ENCODE measurements at regions not wholly inside any gene's neighbourhood (a gene's known extent, or its start where the extent isn't known, plus 50 kb on each side); places are given as distances from the start of the nearest gene placed in this dataset.

DNA sequence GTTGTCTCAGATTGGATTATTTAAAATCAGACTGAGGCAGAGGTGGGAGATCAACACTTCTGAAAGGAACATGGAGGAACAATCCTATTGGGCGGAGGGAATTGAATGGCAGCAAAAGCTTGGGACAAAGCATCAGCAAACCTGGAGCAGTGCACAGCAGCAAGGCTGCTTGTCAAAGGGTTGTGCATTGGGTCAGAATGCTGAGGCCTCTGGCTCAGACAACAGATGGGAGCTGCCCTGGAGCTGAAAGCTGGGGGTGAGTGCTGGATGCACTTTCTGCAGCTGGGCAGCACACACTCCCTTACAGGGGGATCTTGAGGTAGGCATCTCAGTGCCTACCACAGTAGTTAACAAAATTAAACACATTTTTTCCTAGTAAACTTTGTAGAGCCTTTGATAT is 634.4 kb upstream of the MMS22L start:
- Histone ChIP-seq H3K27ac (ENCODE audit: low read depth in 2 of 2, low read length in 2 of 2) (no peak overlapping the region), H3K9ac (ENCODE audit: low read depth in 1 of 2, low read length in 2 of 2) (no peak overlapping the region), H3K36me3 (ENCODE audit: control insufficient read depth in 2 of 2, insufficient read depth in 2 of 2, low read length in 2 of 2) (no peaks in the 10 kb centered on the region), H3K27me3 (ENCODE audit: control insufficient read depth in 2 of 2, insufficient read depth in 2 of 2, low read length in 2 of 2) (no peaks in the 10 kb centered on the region), H3K4me3 (ENCODE audit: low read length in 2 of 2) (no peak overlapping the region), H3K9me3 (ENCODE audit: control insufficient read depth in 2 of 2, low read length in 2 of 2) (no peaks in the 10 kb centered on the region), H3K4me1 (ENCODE audit: control insufficient read depth in 2 of 2, insufficient read depth in 2 of 2, low read length in 2 of 2) (no peaks in the 10 kb centered on the region)

DNA sequence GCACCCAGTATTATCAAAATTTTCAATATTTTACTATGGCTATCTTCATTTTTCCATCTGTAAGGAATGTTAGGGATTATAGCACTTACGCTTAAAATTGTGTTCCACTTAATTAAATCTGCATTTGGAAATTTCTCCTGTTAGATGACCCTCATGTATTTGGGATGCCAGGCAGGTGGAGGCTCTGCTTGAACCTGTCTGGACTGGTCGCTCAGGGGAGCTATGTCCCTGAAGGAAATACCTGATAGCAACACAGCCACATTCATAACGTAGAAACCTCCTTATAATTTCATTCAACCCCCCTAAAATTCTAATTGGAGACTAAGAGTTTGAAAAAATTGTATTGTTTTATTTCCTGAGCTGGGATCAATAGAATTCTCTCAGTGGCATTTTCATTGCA is 636.0 kb upstream of the MMS22L start:
- H3K9ac ChIP-seq (ENCODE audit: low read depth in 1 of 2, low read length in 2 of 2): no peak overlapping the region
- H3K36me3 ChIP-seq (ENCODE audit: control insufficient read depth in 2 of 2, insufficient read depth in 2 of 2, low read length in 2 of 2): no peaks in the 10 kb centered on the region
- H3K4me1 ChIP-seq (ENCODE audit: control insufficient read depth in 2 of 2, insufficient read depth in 2 of 2, low read length in 2 of 2): no peaks in the 10 kb centered on the region
- no peaks in the 10 kb centered on the region for H3K9me3 ChIP-seq (ENCODE audit: control insufficient read depth in 2 of 2, low read length in 2 of 2)
- no peak overlapping the region for H3K27ac ChIP-seq (ENCODE audit: low read depth in 2 of 2, low read length in 2 of 2)
- no peaks in the 10 kb centered on the region for H3K27me3 ChIP-seq (ENCODE audit: control insufficient read depth in 2 of 2, insufficient read depth in 2 of 2, low read length in 2 of 2)
- no peak overlapping the region for H3K4me3 ChIP-seq (ENCODE audit: low read length in 2 of 2)

DNA sequence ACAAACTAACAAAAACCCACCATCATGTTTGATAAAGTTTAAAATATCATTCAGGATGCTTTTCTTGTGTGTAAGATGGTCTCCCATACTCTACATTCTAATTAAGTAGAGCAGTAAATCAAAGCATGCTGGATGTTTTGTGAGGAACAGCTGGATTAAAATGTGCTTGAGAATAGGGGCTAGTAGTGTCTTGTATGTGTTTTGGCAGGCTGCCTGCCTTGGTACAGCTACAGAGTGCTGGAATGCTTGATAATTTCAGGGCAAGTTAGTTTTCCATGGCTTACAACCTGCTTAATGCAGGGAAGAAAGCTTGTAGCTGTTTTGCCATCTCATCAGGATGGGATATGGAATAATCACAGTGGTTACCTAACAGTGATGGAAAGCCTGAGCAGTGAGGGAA is 636.6 kb upstream of the MMS22L start:
- H3K4me3 ChIP-seq (ENCODE audit: low read length in 2 of 2): no peak overlapping the region
- H3K4me1 ChIP-seq (ENCODE audit: control insufficient read depth in 2 of 2, insufficient read depth in 2 of 2, low read length in 2 of 2): no peaks in the 10 kb centered on the region
- no peaks in the 10 kb centered on the region for H3K36me3 ChIP-seq (ENCODE audit: control insufficient read depth in 2 of 2, insufficient read depth in 2 of 2, low read length in 2 of 2)
- no peaks in the 10 kb centered on the region for H3K27me3 ChIP-seq (ENCODE audit: control insufficient read depth in 2 of 2, insufficient read depth in 2 of 2, low read length in 2 of 2)
- no peak overlapping the region for H3K9ac ChIP-seq (ENCODE audit: low read depth in 1 of 2, low read length in 2 of 2)
- H3K27ac ChIP-seq (ENCODE audit: low read depth in 2 of 2, low read length in 2 of 2): no peak overlapping the region
- no peaks in the 10 kb centered on the region for H3K9me3 ChIP-seq (ENCODE audit: control insufficient read depth in 2 of 2, low read length in 2 of 2)

DNA sequence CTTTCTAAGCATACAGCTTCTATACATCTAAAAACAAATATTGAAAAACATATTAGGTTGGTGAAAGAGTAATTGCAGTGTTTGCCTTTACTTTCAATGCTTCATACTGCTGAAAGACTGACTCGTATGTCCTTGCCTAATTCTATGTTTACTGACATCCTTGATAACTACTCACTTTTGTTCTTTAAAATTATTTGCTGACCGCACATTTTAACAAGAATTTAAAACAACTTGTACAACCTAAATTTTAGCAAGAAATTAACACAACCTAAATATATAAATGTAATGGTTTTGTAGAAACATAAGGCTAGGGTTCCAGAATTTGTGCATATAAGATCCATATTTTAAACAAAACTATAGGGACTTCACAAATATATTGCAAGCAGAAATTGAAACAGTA is 640.2 kb upstream of the MMS22L start:
- Histone ChIP-seq H3K36me3 (ENCODE audit: control insufficient read depth in 2 of 2, insufficient read depth in 2 of 2, low read length in 2 of 2) (no peaks in the 10 kb centered on the region), H3K9me3 (ENCODE audit: control insufficient read depth in 2 of 2, low read length in 2 of 2) (no peaks in the 10 kb centered on the region), H3K9ac (ENCODE audit: low read depth in 1 of 2, low read length in 2 of 2) (no peak overlapping the region), H3K27me3 (ENCODE audit: control insufficient read depth in 2 of 2, insufficient read depth in 2 of 2, low read length in 2 of 2) (no peaks in the 10 kb centered on the region), H3K4me1 (ENCODE audit: control insufficient read depth in 2 of 2, insufficient read depth in 2 of 2, low read length in 2 of 2) (no peaks in the 10 kb centered on the region), H3K27ac (ENCODE audit: low read depth in 2 of 2, low read length in 2 of 2) (no peak overlapping the region), H3K4me3 (ENCODE audit: low read length in 2 of 2) (no peak overlapping the region)

DNA sequence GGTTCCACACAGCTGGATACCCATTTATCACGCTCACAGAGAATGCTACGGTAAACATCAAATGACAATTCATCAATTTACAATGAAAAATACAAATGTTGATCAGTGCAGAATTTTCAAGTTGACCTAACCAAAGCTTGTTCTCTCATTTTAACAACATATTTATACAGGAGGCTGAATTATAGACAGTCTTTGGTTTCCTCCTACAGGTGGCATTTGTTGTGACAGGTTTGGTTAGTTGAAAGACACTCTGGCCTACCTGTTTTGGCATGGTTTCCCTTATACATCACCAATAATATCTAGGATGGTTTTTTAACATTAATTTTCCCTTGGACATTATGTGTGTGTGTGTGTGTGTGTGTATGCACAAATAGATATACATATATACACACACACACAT is 642.5 kb upstream of the MMS22L start:
- Histone ChIP-seq H3K36me3 (ENCODE audit: control insufficient read depth in 2 of 2, insufficient read depth in 2 of 2, low read length in 2 of 2) (no peaks in the 10 kb centered on the region), H3K27ac (ENCODE audit: low read depth in 2 of 2, low read length in 2 of 2) (no peak overlapping the region), H3K9me3 (ENCODE audit: control insufficient read depth in 2 of 2, low read length in 2 of 2) (no peaks in the 10 kb centered on the region), H3K4me1 (ENCODE audit: control insufficient read depth in 2 of 2, insufficient read depth in 2 of 2, low read length in 2 of 2) (no peaks in the 10 kb centered on the region), H3K9ac (ENCODE audit: low read depth in 1 of 2, low read length in 2 of 2) (no peak overlapping the region), H3K4me3 (ENCODE audit: low read length in 2 of 2) (no peak overlapping the region), H3K27me3 (ENCODE audit: control insufficient read depth in 2 of 2, insufficient read depth in 2 of 2, low read length in 2 of 2) (no peaks in the 10 kb centered on the region)

DNA sequence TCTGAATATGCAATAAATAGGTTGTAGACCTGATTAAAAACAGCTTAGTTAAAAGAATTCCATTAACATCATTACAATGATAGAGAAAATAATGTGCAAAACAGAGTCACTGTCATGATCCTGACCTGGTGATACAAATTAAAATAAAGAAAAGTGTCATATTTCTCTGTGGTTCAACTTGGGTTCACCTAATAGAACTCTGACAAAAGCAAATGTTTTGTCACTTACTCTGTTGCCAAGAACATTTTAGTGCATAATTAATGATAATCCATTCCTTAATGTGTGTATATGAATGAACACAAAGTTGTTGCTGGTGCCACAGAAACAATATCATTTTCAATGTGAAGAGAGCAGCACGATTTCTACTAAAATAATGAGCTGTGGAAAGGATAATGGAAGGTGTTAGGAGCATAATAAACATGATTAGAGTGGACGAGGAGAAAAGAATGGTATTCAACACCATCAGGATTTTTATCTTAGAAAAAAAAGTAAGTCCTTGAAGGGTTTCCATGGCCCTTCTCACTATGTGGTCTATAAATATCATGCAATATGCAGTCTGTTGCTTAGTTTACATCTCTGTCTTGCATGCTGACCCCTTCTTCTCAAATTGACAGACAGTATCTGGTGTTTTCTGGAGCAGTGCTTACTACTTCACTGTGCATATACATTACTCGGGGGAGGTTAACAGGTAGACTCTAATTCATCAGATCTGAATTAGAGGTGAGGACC is 656.6 kb upstream of the MMS22L start:
- Histone ChIP-seq H3K4me1 (ENCODE audit: control insufficient read depth in 2 of 2, insufficient read depth in 2 of 2, low read length in 2 of 2) (no peaks in the 10 kb centered on the region), H3K9ac (ENCODE audit: low read depth in 1 of 2, low read length in 2 of 2) (no peak overlapping the region), H3K27me3 (ENCODE audit: control insufficient read depth in 2 of 2, insufficient read depth in 2 of 2, low read length in 2 of 2) (no peaks in the 10 kb centered on the region), H3K27ac (ENCODE audit: low read depth in 2 of 2, low read length in 2 of 2) (no peak overlapping the region), H3K4me3 (ENCODE audit: low read length in 2 of 2) (no peak overlapping the region), H3K36me3 (ENCODE audit: control insufficient read depth in 2 of 2, insufficient read depth in 2 of 2, low read length in 2 of 2) (no peaks in the 10 kb centered on the region), H3K9me3 (ENCODE audit: control insufficient read depth in 2 of 2, low read length in 2 of 2) (no peaks in the 10 kb centered on the region)

DNA sequence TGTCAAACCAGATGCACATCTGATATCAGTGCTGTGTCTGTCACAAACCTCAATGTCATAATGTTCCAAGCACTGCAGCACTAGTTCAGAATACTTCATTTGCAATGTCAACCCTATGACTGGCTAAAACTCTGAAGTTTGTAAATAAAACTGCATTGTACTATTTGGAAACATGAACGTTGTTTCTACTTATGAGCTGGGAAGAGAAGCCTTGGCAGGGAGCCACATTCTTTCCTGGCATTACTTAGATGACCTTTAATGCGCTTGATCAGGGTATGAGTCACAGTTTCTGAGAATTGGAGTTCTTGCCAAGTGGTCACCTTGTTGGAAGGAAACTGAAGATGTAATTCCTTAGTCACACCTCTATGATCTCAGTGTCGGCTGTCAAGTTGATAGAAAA is 664.8 kb upstream of the MMS22L start:
- H3K9me3 ChIP-seq (ENCODE audit: control insufficient read depth in 2 of 2, low read length in 2 of 2): no peaks in the 10 kb centered on the region
- H3K27ac ChIP-seq (ENCODE audit: low read depth in 2 of 2, low read length in 2 of 2): no peak overlapping the region
- H3K4me1 ChIP-seq (ENCODE audit: control insufficient read depth in 2 of 2, insufficient read depth in 2 of 2, low read length in 2 of 2): no peaks in the 10 kb centered on the region
- no peaks in the 10 kb centered on the region for H3K27me3 ChIP-seq (ENCODE audit: control insufficient read depth in 2 of 2, insufficient read depth in 2 of 2, low read length in 2 of 2)
- no peak overlapping the region for H3K4me3 ChIP-seq (ENCODE audit: low read length in 2 of 2)
- H3K36me3 ChIP-seq (ENCODE audit: control insufficient read depth in 2 of 2, insufficient read depth in 2 of 2, low read length in 2 of 2): no peaks in the 10 kb centered on the region
- H3K9ac ChIP-seq (ENCODE audit: low read depth in 1 of 2, low read length in 2 of 2): no peak overlapping the region

DNA sequence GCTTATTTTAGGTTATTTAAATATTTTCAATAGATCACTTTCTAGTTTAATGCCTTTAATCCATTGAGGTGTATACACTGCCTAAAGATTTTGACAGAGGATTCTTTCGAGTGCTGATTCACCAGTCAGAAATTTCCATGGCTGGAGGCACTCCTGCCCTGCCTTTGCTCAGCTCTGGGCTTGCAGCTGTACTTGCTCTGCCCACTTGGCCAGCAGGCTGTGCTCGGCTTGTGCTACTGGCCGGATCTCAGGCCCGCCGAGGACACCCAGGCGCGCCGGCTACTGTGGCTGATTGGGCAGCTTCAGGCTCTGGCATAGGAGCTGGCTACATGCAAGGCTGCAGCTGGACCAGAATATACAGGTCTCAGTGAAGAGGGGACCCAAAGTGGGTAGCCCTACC is 675.1 kb upstream of the MMS22L start:
- Histone ChIP-seq H3K4me1 (ENCODE audit: control insufficient read depth in 2 of 2, insufficient read depth in 2 of 2, low read length in 2 of 2) (no peaks in the 10 kb centered on the region), H3K36me3 (ENCODE audit: control insufficient read depth in 2 of 2, insufficient read depth in 2 of 2, low read length in 2 of 2) (no peaks in the 10 kb centered on the region), H3K27me3 (ENCODE audit: control insufficient read depth in 2 of 2, insufficient read depth in 2 of 2, low read length in 2 of 2) (no peaks in the 10 kb centered on the region), H3K27ac (ENCODE audit: low read depth in 2 of 2, low read length in 2 of 2) (no peak overlapping the region), H3K4me3 (ENCODE audit: low read length in 2 of 2) (no peak overlapping the region), H3K9me3 (ENCODE audit: control insufficient read depth in 2 of 2, low read length in 2 of 2) (no peaks in the 10 kb centered on the region), H3K9ac (ENCODE audit: low read depth in 1 of 2, low read length in 2 of 2) (no peak overlapping the region)

DNA sequence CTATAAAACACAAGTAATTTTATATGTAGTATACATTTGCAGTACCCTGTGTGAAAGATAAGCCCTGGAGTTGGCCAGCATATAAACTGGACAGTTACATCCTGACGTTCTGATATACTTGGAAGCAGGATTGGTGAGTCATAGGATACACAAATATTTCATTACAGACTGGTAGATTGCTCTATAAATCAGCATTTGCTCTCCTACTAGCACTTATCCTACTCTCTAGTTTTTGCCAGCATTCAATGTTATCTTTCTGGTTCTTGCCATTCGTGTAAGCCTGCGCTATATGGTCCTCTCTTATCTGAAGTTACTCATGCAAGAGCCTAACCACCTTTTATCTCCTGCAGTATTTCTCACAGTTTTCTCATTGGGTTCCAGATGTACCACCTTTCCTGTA is 680.2 kb upstream of the MMS22L start:
- no peaks in the 10 kb centered on the region for H3K4me1 ChIP-seq (ENCODE audit: control insufficient read depth in 2 of 2, insufficient read depth in 2 of 2, low read length in 2 of 2)
- H3K4me3 ChIP-seq (ENCODE audit: low read length in 2 of 2): no peak overlapping the region
- no peak overlapping the region for H3K27ac ChIP-seq (ENCODE audit: low read depth in 2 of 2, low read length in 2 of 2)
- H3K36me3 ChIP-seq (ENCODE audit: control insufficient read depth in 2 of 2, insufficient read depth in 2 of 2, low read length in 2 of 2): no peaks in the 10 kb centered on the region
- no peaks in the 10 kb centered on the region for H3K9me3 ChIP-seq (ENCODE audit: control insufficient read depth in 2 of 2, low read length in 2 of 2)
- H3K9ac ChIP-seq (ENCODE audit: low read depth in 1 of 2, low read length in 2 of 2): no peak overlapping the region
- H3K27me3 ChIP-seq (ENCODE audit: control insufficient read depth in 2 of 2, insufficient read depth in 2 of 2, low read length in 2 of 2): no peaks in the 10 kb centered on the region

DNA sequence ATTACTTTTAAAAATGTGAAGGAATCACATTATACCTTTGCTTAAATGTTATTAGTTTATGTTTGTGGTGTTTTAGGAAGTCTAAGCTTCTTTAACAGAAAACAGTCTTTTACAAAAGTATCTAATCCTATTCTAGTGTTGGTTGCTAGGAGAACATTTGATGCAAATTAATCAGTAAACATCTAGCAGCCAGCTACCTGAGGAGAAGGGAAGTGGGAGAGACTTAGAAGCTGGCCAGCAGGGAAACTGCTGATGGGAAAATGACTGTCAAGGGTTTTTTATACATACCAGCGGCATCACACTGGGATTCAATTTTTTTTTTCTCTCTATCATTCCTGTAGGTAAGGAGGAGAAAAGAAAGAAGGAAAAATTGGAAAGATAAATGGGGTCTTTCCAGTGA is 686.0 kb upstream of the MMS22L start:
- no peaks in the 10 kb centered on the region for H3K9me3 ChIP-seq (ENCODE audit: control insufficient read depth in 2 of 2, low read length in 2 of 2)
- H3K36me3 ChIP-seq (ENCODE audit: control insufficient read depth in 2 of 2, insufficient read depth in 2 of 2, low read length in 2 of 2): no peaks in the 10 kb centered on the region
- H3K9ac ChIP-seq (ENCODE audit: low read depth in 1 of 2, low read length in 2 of 2): no peak overlapping the region
- H3K4me1 ChIP-seq (ENCODE audit: control insufficient read depth in 2 of 2, insufficient read depth in 2 of 2, low read length in 2 of 2): no peaks in the 10 kb centered on the region
- no peak overlapping the region for H3K27ac ChIP-seq (ENCODE audit: low read depth in 2 of 2, low read length in 2 of 2)
- H3K4me3 ChIP-seq (ENCODE audit: low read length in 2 of 2): no peak overlapping the region
- no peaks in the 10 kb centered on the region for H3K27me3 ChIP-seq (ENCODE audit: control insufficient read depth in 2 of 2, insufficient read depth in 2 of 2, low read length in 2 of 2)

DNA sequence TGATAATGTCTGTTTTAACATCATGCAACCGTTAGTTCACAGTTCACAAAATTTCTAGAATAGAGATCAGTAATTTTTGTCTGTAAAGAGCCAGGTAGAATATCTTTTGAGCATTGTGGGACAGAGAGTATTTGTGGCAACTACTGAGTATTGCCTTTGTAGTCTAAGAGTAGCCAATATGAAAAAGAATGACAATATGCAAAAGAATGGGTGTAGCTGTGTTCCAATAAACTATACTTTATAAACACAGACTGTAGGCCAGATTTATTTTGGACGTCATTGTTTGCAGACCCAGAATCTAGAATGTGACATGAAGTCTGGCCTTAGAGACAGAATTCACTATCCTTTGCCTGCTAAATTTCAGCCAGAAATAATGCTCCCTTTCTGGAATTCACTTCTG is 694.1 kb upstream of the MMS22L start:
- H3K36me3 ChIP-seq (ENCODE audit: control insufficient read depth in 2 of 2, insufficient read depth in 2 of 2, low read length in 2 of 2): no peaks in the 10 kb centered on the region
- no peaks in the 10 kb centered on the region for H3K4me1 ChIP-seq (ENCODE audit: control insufficient read depth in 2 of 2, insufficient read depth in 2 of 2, low read length in 2 of 2)
- no peak overlapping the region for H3K4me3 ChIP-seq (ENCODE audit: low read length in 2 of 2)
- H3K9me3 ChIP-seq (ENCODE audit: control insufficient read depth in 2 of 2, low read length in 2 of 2): no peaks in the 10 kb centered on the region
- H3K27ac ChIP-seq (ENCODE audit: low read depth in 2 of 2, low read length in 2 of 2): no peak overlapping the region
- no peak overlapping the region for H3K9ac ChIP-seq (ENCODE audit: low read depth in 1 of 2, low read length in 2 of 2)
- H3K27me3 ChIP-seq (ENCODE audit: control insufficient read depth in 2 of 2, insufficient read depth in 2 of 2, low read length in 2 of 2): no peaks in the 10 kb centered on the region

All from mucosa of rectum (tissue), 2 donors.